ENCODE measurements at regions not wholly inside any gene's neighbourhood (a gene's known extent, or its start where the extent isn't known, plus 50 kb on each side); places are given as distances from the start of the nearest gene placed in this dataset.

- Histone ChIP-seq H3K27ac (ENCODE audit: low read depth, low read length) (no peak overlapping the region), H3K4me2 (ENCODE audit: low read length) (no peak overlapping the region), H3K4me3 (replicated peaks in 1 of 2; ENCODE audit: low read depth in 1 of 2, low read length in 2 of 2) (no peak overlapping the region), H3K36me3 (ENCODE audit: control insufficient read depth in 1 of 2, insufficient read depth in 2 of 2, low read length in 2 of 2) (no peaks in the 10 kb centered on the region), H3K4me1 (ENCODE audit: control insufficient read depth in 1 of 2, insufficient read depth in 2 of 2, low read length in 2 of 2) (no peaks in the 10 kb centered on the region), H3K9me3 (ENCODE audit: control insufficient read depth in 1 of 2, insufficient read depth in 1 of 2, low read depth in 1 of 2, low read length in 2 of 2) (no peaks in the 10 kb centered on the region), H3K27me3 (ENCODE audit: insufficient read depth, low read length) (no peaks in the 10 kb centered on the region), H3K9me2 (ENCODE audit: insufficient read depth) (no peaks in the 10 kb centered on the region), H3K79me2 (ENCODE audit: insufficient read depth, low read length) (no peaks in the 10 kb centered on the region), H3K9ac (ENCODE audit: low read length) (no peak overlapping the region), H4K20me1 (ENCODE audit: insufficient read depth) (no peaks in the 10 kb centered on the region; the same call in 1 of the 2 replicates), H2AFZ (ENCODE audit: low read depth, low read length, poor library complexity, severe bottlenecking) (no peak overlapping the region)
- intact Hi-C loops (cut with micrococcal nuclease) = no loop called here
- RAD21 ChIA-PET (ENCODE audit: low non-redundant PET in 1 of 2, low total read pairs in 2 of 2, uncharacterized antibody in 2 of 2, unreplicated experiment in 2 of 2) = no interaction called here
- ATAC-seq (no peak; the same call in 1 of the 2 replicates), DNase-seq (ENCODE audit: low read depth, low spot score) (no peak)
- CTCF ChIA-PET = no interaction called here
- no TSS peak for BruUV-seq (replicated peaks)
- POLR2A ChIA-PET = no interaction called here
- peak; percentile 9 to 43 (median 16); a peak in 2 of 6 replicates for TF ChIP-seq CTCF (IDR thresholded peaks at IDR 0.05 in 2 of 3, conservative IDR thresholded peaks at IDR 0.05 in 1 of 3; ENCODE audit: borderline replicate concordance in 1 of 3, insufficient read depth in 1 of 3, low read depth in 2 of 3, low read length in 2 of 3)
- TF ChIP-seq RAD21 (IDR thresholded peaks at IDR 0.05; ENCODE audit: low read depth) = peak; percentile 35; the same call in 1 of the 2 replicates
- TF ChIP-seq REST (IDR thresholded peaks at IDR 0.05; ENCODE audit: low read depth) = no peak
These were observed 52.9 kb upstream of the UFL1 start for GRCh38 chr6:96468681-96469224.
